ENCODE measurements at regions not wholly inside any gene's neighbourhood (a gene's known extent, or its start where the extent isn't known, plus 50 kb on each side); places are given as distances from the start of the nearest gene placed in this dataset.
"Not testable (repeated sequence)": the region's sequence is repeated elsewhere in the genome, so short reads cannot be mapped to it uniquely, and the experiment has no call there.

DNA sequence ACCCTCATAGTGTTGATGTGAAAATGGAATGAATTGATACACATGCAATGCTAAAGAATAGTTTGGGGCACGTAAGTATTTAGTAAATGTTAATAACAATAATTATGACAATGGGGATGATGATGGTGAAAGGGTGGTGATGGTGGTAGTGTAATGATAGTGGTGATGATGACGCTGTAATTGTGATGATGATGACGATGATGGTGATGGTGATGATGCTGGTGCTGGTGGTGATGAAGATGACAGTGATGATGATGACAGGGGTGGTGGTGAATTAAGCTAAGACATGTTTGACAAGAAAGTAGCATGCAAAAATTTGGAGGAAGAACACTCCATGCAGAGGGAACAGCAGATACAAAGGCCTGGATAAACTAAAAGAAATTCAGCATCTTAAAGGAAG, 364.4 kb upstream of the API5 start:
- Histone ChIP-seq H3K79me2 (ENCODE audit: control insufficient read depth, insufficient read depth, low read length) (no peaks in the 10 kb centered on the region), H3K4me1 (ENCODE audit: control insufficient read depth, extremely low read depth, insufficient read depth, low read length) (no peaks in the 10 kb centered on the region), H3K9ac (ENCODE audit: insufficient read depth, low read length) (no peak overlapping the region), H4K20me1 (ENCODE audit: control insufficient read depth, extremely low read depth, insufficient read depth, low read length) (no peaks in the 10 kb centered on the region), H3K4me3 (replicated peaks in 1 of 4; ENCODE audit: control extremely low read depth in 1 of 4, insufficient read depth in 1 of 4, low read depth in 3 of 4, low read length in 4 of 4) (no peak overlapping the region), H3K4me2 (ENCODE audit: extremely low read depth, insufficient read depth, low read length) (no peak overlapping the region), H3K27me3 (ENCODE audit: control insufficient read depth, insufficient read depth, low read length) (no peaks in the 10 kb centered on the region), H2AFZ (ENCODE audit: low read length) (no peak overlapping the region), H3K27ac (ENCODE audit: insufficient read depth, low read length) (no peak overlapping the region), H3K36me3 (ENCODE audit: control insufficient read depth, insufficient read depth, low read length) (no peaks in the 10 kb centered on the region), H3K9me3 (ENCODE audit: control insufficient read depth, insufficient read depth, low read depth, low read length) (no peaks in the 10 kb centered on the region)
- DNase-seq (ENCODE audit: low read depth in 2 of 2), result no peak
- TF ChIP-seq EZH2 (IDR thresholded peaks at IDR 0.05; ENCODE audit: low read length, missing control alignments) (no peak), CTCF (conservative IDR thresholded peaks at IDR 0.05 in 1 of 2, IDR thresholded peaks at IDR 0.05 in 1 of 2; ENCODE audit: low read depth in 1 of 2, low read length in 2 of 2) (no peak)

DNA sequence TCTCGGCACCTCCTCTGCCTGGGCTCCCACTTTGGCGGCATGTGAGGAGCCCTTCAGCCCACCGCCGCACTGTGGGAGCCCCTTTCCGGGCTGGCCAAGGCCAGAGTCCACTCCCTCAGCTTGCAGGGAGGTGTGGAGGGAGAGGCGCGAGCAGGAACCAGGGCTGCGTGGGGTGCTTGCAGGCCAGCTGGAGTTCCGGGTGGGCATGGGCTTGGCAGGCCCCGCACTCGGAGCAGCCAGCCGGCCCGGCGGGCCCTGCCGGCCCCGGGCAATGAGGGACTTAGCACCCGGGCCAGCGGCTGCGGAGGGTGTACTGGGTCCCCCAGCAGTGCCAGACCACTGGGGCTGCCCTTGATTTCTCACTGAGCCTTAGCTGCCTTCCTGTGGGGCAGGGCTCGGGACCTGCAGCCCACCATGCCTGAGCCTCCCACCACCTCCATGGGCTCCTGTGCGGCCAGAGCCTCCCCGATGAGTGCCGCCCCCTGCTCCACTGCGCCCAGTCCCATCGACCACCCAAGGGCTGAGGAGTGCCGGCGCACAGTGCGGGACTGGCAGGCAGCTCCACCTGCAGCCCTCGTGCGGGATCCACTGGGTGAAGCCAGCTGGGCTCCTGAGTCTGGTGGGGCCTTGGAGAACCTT, 361.9 kb upstream of the API5 start:
- not testable (repeated sequence) for H3K4me2 ChIP-seq (ENCODE audit: extremely low read depth, insufficient read depth, low read length); H3K27me3 ChIP-seq (ENCODE audit: control insufficient read depth, insufficient read depth, low read length); H3K4me1 ChIP-seq (ENCODE audit: control insufficient read depth, extremely low read depth, insufficient read depth, low read length); H3K9me3 ChIP-seq (ENCODE audit: control insufficient read depth, insufficient read depth, low read depth, low read length); H2AFZ ChIP-seq (ENCODE audit: low read length); H3K36me3 ChIP-seq (ENCODE audit: control insufficient read depth, insufficient read depth, low read length); H3K4me3 ChIP-seq (replicated peaks in 1 of 4; ENCODE audit: control extremely low read depth in 1 of 4, insufficient read depth in 1 of 4, low read depth in 3 of 4, low read length in 4 of 4); H4K20me1 ChIP-seq (ENCODE audit: control insufficient read depth, extremely low read depth, insufficient read depth, low read length); DNase-seq (ENCODE audit: low read depth in 2 of 2); H3K27ac ChIP-seq (ENCODE audit: insufficient read depth, low read length); H3K9ac ChIP-seq (ENCODE audit: insufficient read depth, low read length); H3K79me2 ChIP-seq (ENCODE audit: control insufficient read depth, insufficient read depth, low read length)

DNA sequence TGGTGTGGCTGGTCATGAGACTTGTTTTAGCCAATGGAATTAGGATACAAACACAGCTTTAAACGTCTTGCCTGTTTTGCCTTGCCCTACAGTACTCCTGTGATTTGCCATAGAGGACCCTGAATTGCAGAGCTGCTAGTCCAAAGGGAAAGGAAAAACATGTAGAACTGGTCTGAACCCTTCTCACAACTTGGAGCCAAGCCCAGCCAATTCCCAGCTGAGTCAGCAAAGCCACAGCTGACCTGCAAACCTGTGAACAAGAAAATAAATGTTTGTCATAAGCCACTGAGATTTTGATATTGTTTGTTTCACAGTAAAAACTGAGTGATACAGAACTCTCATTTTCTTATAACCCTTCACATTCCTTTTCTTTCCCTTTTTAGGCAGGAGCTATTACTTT, 360.5 kb upstream of the API5 start:
- Histone ChIP-seq H3K27ac (ENCODE audit: insufficient read depth, low read length) (no peak overlapping the region), H3K36me3 (ENCODE audit: control insufficient read depth, insufficient read depth, low read length) (no peaks in the 10 kb centered on the region), H3K4me1 (ENCODE audit: control insufficient read depth, extremely low read depth, insufficient read depth, low read length) (no peaks in the 10 kb centered on the region), H4K20me1 (ENCODE audit: control insufficient read depth, extremely low read depth, insufficient read depth, low read length) (no peaks in the 10 kb centered on the region), H3K79me2 (ENCODE audit: control insufficient read depth, insufficient read depth, low read length) (no peaks in the 10 kb centered on the region), H2AFZ (ENCODE audit: low read length) (no peak overlapping the region), H3K27me3 (ENCODE audit: control insufficient read depth, insufficient read depth, low read length) (no peaks in the 10 kb centered on the region), H3K4me3 (replicated peaks in 1 of 4; ENCODE audit: control extremely low read depth in 1 of 4, insufficient read depth in 1 of 4, low read depth in 3 of 4, low read length in 4 of 4) (no peak overlapping the region), H3K4me2 (ENCODE audit: extremely low read depth, insufficient read depth, low read length) (no peak overlapping the region), H3K9ac (ENCODE audit: insufficient read depth, low read length) (no peak overlapping the region), H3K9me3 (ENCODE audit: control insufficient read depth, insufficient read depth, low read depth, low read length) (no peaks in the 10 kb centered on the region)
- DNase-seq (ENCODE audit: low read depth in 2 of 2), result no peak
- TF ChIP-seq EZH2 (IDR thresholded peaks at IDR 0.05; ENCODE audit: low read length, missing control alignments) (no peak), CTCF (conservative IDR thresholded peaks at IDR 0.05 in 1 of 2, IDR thresholded peaks at IDR 0.05 in 1 of 2; ENCODE audit: low read depth in 1 of 2, low read length in 2 of 2) (no peak)
